Prostate gland (tissue), 2 donors: ENCODE measurements at regions not wholly inside any gene's neighbourhood (a gene's known extent, or its start where the extent isn't known, plus 50 kb on each side); places are given as distances from the start of the nearest gene placed in this dataset.
A peak's percentile ranks its signal among the peaks of the same experiment; 100 is the strongest.
"Not testable (repeated sequence)": the region's sequence is repeated elsewhere in the genome, so short reads cannot be mapped to it uniquely, and the experiment has no call there.

Experiments
- DNase-seq: peaks from one replicate; pipeline ENCODE4 v3.0.0-alpha.2; 2019; ENCODE audit warnings: low spot score
- H3K27ac ChIP-seq, 2 donors: fragments of 200-600 bp; sonication (generic); 2 replicates each; pipeline ENCODE4 v1.5.1; 2017 to 2019
- H3K27me3 ChIP-seq: fragments of 200-600 bp; sonication (generic); replicated peaks from 2 replicates; pipeline ENCODE4 v1.5.1; 2019; ENCODE audit not compliant: insufficient read depth
- H3K36me3 ChIP-seq, 2 donors: fragments of 200-600 bp; sonication (generic); 1 replicate in 1 of 2; 2 replicates in 1 of 2; pipeline versions ENCODE4 v1.5.1 to v1.8.1; 2017 to 2019
- H3K4me1 ChIP-seq: fragments of 200-600 bp; sonication (generic); replicated peaks from 2 replicates; pipeline ENCODE4 v1.5.1; 2019
- H3K4me3 ChIP-seq, 2 donors: fragments of 200-600 bp; sonication (generic); 2 replicates each; pipeline ENCODE4 v1.5.1; 2017 to 2019
- H3K9me3 ChIP-seq: fragments of 200-600 bp; sonication (generic); 2 replicates; pipeline ENCODE4 v1.5.1; 2017
- POLR2A ChIP-seq: fragments of 450-650 bp; IDR thresholded peaks from one replicate; pipeline ENCODE4 v1.6.1; 2016; ENCODE audit warnings: antibody characterized with exemption, mild to moderate bottlenecking
- POLR2AphosphoS5 ChIP-seq: sonication (generic); formaldehyde crosslinking; IDR thresholded peaks from one replicate; pipeline ENCODE4 v1.6.1; 2017; ENCODE audit warnings: antibody characterized with exemption
- WGBS: methylation state at CpG from one replicate; pipeline ENCODE4 v1.1.5; 2018; 5-methylcytosine and 5-hydroxymethylcytosine counted together
- intact Hi-C: fragments of 100-400 bp; cut with DNase I; formaldehyde crosslinking; loops from one replicate; pipeline ENCODE4 v1.14.2; 2022
- TF ChIP-seq, protein P1 (sequence below), 4 experiments: fragments of 200-600 bp in 2 of 4; fragments of 450-650 bp in 2 of 4; sonication (generic) in 2 of 4; IDR thresholded peaks; 1 replicate in 3 of 4; 2 replicates in 1 of 4; pipeline ENCODE4 v1.5.1; 2016 to 2019; ENCODE audit warnings: antibody characterized with exemption in 4 of 4, mild to moderate bottlenecking in 2 of 4, moderate library complexity in 2 of 4

- H3K4me3 ChIP-seq, H3K27me3 ChIP-seq, H3K9me3 ChIP-seq, H3K36me3 ChIP-seq, intact Hi-C loops, H3K4me1 ChIP-seq, DNase-seq, H3K27ac ChIP-seq: not testable (repeated sequence)
- WGBS, result no CpG with 5 or more reads among the region's 4 CpGs
Observed at GRCh38 chr14:106753751-106754150, 1227.4 kb downstream of the TMEM121 start.

GRCh38 chr14:106757444-106757843 is 1231.1 kb downstream of the TMEM121 start:
- intact Hi-C loops, result not testable (repeated sequence)
- 19% methylated on average over 6 of the region's 6 CpGs for WGBS

DNA sequence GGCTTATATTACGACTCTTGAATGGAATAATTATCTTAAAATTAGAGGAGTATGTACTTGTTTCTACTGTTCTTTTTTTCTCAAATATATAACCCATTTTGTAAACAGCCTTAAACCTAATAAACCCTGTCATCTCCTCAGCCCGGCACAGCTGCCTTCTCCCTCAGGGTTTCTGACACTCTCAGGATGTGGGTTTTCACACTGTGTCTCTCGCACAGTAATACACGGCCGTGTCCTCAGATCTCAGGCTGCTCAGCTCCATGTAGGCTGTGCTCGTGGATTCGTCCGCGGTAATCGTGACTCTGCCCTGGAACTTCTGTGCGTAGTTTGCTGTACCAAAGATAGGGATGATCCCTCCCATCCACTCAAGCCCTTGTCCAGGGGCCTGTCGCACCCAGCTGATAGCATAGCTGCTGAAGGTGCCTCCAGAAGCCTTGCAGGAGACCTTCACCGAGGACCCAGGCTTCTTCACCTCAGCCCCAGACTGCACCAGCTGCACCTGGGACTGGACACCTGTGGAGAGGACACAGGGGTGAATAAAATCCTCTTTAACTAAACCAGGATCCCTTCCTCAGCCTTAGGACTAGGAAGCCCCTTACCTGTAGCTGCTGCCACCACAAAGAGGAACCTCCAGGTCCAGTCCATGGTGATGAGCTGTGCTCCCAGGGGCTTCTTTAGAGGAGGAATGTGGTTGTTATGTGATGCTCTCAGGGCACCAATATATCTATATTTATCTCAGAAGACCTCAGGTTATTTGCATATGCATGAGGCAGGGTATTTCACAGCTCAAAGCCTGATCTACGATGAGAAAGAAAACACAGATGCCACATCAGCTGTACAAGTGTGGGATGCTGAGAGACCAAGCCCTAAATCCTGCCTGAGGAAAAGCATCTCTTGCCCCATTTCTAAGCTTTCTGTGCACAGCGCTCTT is 1235.8 kb downstream of the TMEM121 start:
- H3K4me3 ChIP-seq, intact Hi-C loops, H3K4me1 ChIP-seq, H3K9me3 ChIP-seq, H3K36me3 ChIP-seq, DNase-seq, H3K27ac ChIP-seq, H3K27me3 ChIP-seq: not testable (repeated sequence)
- WGBS, result 57% methylated on average over 1 of the region's 15 CpGs

More at GRCh38 chr14:106757444-106757843, 1231.1 kb downstream of the TMEM121 start:
- H3K4me1 ChIP-seq, H3K27ac ChIP-seq, DNase-seq, H3K4me3 ChIP-seq, H3K9me3 ChIP-seq, H3K27me3 ChIP-seq, H3K36me3 ChIP-seq: not testable (repeated sequence)

DNA sequence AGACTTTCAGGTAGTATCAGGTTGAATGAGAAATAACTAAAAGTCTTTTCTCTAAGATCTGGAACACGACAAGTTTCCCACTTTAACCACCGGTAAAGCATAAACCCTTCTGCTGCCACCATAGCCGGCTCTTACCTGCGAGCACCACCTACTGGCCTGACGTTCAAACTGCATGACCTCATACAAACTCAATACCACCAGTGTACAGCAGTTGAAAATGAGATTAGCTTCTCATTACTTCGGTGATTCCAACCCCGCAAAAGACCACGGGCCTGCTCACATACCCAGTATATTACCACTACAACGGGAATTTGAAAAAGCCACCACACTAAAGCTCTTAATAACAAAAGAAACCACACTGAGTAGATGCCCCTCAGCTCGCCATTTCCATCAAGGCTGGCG is 1238.6 kb downstream of the TMEM121 start:
- H3K27me3 ChIP-seq, DNase-seq, H3K4me1 ChIP-seq, H3K4me3 ChIP-seq, H3K9me3 ChIP-seq, intact Hi-C loops, H3K27ac ChIP-seq, H3K36me3 ChIP-seq: not testable (repeated sequence)
- TF ChIP-seq, protein P1, sequence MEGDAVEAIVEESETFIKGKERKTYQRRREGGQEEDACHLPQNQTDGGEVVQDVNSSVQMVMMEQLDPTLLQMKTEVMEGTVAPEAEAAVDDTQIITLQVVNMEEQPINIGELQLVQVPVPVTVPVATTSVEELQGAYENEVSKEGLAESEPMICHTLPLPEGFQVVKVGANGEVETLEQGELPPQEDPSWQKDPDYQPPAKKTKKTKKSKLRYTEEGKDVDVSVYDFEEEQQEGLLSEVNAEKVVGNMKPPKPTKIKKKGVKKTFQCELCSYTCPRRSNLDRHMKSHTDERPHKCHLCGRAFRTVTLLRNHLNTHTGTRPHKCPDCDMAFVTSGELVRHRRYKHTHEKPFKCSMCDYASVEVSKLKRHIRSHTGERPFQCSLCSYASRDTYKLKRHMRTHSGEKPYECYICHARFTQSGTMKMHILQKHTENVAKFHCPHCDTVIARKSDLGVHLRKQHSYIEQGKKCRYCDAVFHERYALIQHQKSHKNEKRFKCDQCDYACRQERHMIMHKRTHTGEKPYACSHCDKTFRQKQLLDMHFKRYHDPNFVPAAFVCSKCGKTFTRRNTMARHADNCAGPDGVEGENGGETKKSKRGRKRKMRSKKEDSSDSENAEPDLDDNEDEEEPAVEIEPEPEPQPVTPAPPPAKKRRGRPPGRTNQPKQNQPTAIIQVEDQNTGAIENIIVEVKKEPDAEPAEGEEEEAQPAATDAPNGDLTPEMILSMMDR (IDR thresholded peaks at IDR 0.05), result peak in 2 of 4 experiments; percentile 10 to 41
- WGBS, result 30% methylated on average over 11 of the region's 11 CpGs

DNA sequence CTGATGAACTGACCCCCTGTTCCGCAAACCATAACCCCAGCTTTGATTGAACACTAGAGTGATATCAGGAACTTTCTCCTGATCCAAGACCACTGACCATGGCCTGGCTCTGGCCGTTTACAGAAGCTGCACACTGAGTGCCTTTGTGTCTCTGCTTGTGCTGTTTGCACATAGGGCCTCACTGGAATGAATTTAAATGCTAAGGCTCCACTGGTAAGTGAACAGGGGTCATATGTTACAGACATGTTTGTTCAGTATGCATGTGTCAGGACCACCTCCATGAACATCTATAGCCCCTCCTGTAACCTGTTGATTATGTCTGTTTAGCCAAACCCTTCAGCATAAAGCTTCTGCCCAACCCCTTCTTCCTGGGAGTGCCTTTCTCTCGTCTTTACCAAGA is 1239.8 kb downstream of the TMEM121 start:
- Histone ChIP-seq H3K27ac (no peak overlapping the region), H3K4me1 (no peaks in the 10 kb centered on the region), H3K27me3 (no peaks in the 10 kb centered on the region), H3K9me3 (no peaks in the 10 kb centered on the region), H3K4me3 (no peak overlapping the region), H3K36me3 (no peaks in the 10 kb centered on the region)
- 58% methylated on average over 3 of the region's 3 CpGs for WGBS
- no peak for DNase-seq
- TF ChIP-seq, protein P1 (IDR thresholded peaks at IDR 0.05), result no peak
- TF ChIP-seq POLR2A (no peak), POLR2AphosphoS5 (no peak)
- intact Hi-C loops, result no loop called here

GRCh38 chr14:106766551-106767277 is 1240.3 kb downstream of the TMEM121 start:
- H3K27me3 ChIP-seq, H3K27ac ChIP-seq, H3K4me1 ChIP-seq, H3K4me3 ChIP-seq, DNase-seq, H3K36me3 ChIP-seq, intact Hi-C loops, H3K9me3 ChIP-seq: not testable (repeated sequence)
- 39% methylated on average over 5 of the region's 5 CpGs for WGBS

DNA sequence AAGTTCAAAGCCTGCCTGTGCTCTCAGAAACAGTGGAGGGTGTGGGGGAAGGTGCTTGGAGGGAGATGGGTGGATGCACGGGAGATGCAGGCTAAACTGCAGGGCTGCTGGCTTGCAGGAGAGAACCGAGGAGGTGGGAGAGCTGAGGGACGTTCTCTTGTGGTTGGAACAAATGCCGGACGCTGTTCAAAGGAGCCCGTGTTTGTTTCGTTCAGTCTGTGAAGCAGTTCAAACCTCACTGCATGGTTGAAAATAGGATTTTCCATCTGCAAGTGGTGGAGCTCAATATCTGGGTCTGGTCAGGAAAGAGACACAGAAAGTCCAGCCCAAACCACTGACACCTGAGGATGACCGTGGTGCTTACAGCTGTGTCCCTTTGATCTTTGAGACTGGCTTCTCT is 1241.8 kb downstream of the TMEM121 start:
- H3K9me3 ChIP-seq, intact Hi-C loops, H3K4me3 ChIP-seq, DNase-seq, H3K36me3 ChIP-seq, H3K4me1 ChIP-seq, H3K27ac ChIP-seq, H3K27me3 ChIP-seq: not testable (repeated sequence)
- 56% methylated on average over 8 of the region's 8 CpGs for WGBS

DNA sequence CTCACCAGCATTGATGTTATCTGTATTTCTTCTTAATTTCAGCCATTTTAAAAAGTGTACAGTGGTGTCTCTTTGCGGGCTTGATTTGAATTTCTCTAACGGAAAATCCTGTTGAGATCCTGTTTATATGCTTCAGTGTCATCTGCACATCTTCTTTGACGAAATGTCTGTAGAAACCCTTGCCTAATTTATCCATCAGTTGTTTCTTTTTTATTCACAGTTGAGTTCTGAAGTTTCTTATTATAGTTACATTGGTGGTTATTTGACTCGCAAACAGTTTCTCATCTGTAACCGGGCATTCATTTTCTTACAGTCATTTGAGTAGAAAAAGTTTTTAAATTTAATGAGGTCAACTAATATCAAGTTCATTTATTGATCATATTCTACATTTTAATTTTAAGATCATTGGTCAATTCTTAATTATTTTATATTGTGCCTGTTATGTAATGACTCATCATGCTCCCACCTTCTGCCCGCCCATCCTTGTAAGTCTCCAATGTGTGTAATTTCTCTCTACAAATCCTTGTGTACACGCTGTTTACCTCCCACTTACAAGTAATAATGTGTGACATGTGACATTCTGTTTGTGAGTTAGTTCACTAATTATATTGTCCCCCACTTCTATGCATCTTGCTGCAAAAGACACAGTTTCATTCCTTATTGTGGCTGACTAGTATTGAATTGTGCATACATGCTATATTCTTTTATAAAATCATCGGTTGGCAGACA is 1242.8 kb downstream of the TMEM121 start:
- H3K36me3 ChIP-seq, H3K27ac ChIP-seq, H3K9me3 ChIP-seq, H3K4me3 ChIP-seq, intact Hi-C loops, DNase-seq, H3K27me3 ChIP-seq, H3K4me1 ChIP-seq: not testable (repeated sequence)
- 59% methylated on average over 8 of the region's 8 CpGs for WGBS

- H3K9me3 ChIP-seq, DNase-seq, H3K36me3 ChIP-seq, H3K27me3 ChIP-seq, H3K27ac ChIP-seq, intact Hi-C loops, H3K4me1 ChIP-seq, H3K4me3 ChIP-seq: not testable (repeated sequence)
- 34% methylated on average over 2 of the region's 5 CpGs for WGBS
Observed at GRCh38 chr14:106770158-106770672, 1243.8 kb downstream of the TMEM121 start.
